NCI-H2227 (cell line): ENCODE measurements at regions not wholly inside any gene's neighbourhood (a gene's known extent, or its start where the extent isn't known, plus 50 kb on each side); places are given as distances from the start of the nearest gene placed in this dataset.

Experiments used
- DNase-seq: peaks from one replicate; lab custom pipeline; 2025; ENCODE audit not compliant: unreplicated experiment; lab: John Stamatoyannopoulos, UW

- no peak for DNase-seq
These were observed 70.4 kb downstream of the RCN1 start for GRCh38 chr11:32161293-32161692.

DNA sequence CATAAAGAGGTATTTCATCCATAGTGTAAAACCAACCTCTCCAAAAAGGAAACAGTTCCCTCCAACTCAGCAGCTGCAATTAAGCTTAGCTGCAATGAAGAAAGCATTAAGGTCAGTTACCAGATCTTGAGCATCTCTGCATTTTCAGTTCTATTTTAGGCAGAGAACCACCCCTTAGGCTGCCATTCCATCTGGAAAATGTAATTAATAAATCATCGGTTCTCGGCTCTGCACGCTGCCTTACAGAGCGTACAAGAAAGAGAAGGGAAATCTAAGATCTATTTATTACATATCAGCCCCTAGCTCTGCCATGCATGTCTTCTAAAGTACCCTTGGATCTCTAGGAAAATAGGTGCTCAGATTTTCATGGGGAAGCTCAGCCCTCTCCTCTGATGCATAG lies 71.5 kb downstream of the RCN1 start:
- no peak for DNase-seq

DNA sequence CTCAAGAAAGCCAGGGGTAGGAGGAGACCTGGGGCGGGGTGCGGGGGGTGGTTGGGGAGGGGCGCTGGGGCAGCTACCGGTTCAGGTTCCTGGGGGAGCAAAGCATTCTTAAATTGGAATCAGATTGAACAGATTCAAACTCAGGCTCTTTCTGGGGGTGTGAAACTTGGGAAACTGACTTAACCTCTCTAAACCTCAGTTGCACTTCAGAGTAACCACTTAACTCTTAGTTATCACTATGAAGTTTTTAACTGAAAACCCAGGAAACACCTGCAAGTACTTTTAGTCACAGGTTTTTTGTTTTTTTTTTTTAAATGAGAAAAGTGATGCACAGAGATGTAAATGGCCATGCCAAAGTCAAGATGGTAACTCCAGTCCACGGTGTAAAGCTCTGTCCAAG lies 72.0 kb downstream of the RCN1 start:
- no peak for DNase-seq

- DNase-seq: no peak
These were observed 72.7 kb downstream of the RCN1 start for GRCh38 chr11:32163557-32163956.

DNA sequence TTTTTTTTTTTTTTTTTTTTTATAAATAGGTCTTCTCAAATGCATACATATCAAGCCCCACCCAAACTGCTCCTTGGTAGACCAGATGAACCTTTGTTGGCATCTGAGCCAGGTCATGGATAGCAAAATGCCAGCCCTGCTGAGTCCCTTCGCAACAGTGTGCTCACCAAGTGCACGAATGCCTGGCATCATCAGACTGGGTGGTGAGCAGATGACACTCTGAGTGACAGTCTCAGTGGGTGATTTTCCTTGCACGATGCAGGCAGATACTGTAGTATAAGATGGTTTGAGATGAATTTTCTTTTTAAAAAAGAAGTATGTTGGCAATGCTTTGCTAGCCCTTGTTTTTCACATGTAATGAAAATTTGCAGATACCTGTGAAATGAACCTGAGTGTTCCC lies 74.0 kb downstream of the RCN1 start:
- DNase-seq: no peak

GRCh38 chr11:32168924-32169323 lies 78.0 kb downstream of the RCN1 start:
- DNase-seq: no peak

GRCh38 chr11:32171445-32171844 lies 80.6 kb downstream of the RCN1 start:
- no peak for DNase-seq

DNA sequence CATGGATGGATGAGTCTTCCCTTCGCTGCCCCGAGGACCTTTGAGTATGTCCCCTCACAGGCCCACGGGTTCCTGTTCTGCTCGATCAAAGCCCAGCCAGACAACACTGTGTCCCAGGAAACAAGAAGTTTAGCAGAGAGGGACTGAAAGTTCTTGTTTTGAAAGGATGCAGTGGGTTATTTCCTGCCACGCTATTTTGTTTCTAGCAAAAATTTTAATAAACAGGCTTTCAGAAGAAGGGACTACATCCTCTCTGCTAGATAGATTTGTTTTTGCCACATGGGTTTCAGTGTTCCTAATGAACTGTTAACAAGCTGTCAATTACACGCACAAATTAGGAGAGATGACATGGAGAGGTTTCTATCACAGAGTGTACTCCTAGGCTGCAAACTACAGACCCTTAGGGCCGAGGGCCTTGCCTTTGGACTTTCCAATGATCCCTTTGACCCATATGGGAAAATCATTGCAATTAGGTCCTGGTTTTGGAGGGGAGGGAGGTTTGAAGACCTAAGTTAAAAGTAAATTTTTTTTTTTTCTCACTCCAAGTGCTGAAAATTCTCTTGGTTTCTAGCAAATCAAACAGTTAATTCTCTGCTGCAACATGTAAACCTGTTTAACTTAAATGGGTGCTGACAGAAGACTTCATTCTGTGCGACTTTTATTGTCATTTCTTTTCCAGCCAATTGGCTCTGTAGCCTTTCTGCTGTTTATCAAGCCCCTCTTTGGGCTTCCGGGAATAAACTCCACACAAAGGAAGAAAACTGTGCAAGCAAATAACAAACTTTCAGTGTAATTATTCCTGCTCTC lies 81.4 kb downstream of the RCN1 start:
- no peak for DNase-seq

DNA sequence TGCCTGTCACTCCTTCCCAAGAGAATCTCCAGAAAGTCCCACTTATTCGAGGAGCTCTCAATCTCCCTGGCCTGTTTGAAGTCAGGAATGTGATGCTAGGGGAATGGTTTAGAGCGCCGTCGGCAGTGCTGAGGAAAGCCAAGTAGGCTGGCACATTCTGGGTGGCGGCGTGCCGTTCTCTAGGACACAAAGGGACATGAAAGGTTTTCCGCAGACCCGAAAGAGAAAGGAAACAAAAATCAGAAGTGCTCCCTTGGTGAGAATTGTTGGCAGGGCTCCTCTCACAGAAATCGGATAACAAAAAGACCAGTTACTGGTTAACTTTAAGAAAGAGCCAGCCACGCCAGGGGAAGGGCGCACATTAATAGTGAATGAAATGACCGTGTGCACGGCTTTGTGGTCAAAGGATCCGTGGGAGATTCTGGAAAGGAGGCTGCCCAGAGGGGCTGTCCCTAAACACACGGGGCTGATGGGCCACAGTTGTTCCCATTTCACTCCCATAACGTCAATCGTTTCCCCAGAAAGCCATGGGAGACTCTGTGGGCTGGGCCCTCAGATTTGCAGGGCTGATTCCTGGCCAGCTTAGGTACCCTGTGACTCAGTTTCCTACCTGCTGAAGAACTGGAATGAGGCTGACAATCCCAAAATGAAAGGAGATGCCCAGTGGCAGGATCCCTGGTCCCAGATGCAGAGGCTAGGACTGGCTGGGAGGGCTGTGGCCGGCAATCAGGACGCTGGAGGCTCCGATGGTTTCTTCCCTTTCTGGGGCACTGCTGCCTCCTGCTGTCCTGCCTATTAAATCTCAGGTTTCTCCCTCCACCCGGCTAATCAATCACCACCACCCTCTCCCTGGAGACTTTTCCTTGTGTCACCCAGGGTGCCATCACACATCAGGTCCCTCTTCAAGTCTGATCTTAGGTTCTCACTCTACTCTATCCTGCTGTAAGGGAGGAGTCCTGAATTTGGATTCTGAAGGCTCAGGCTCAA lies 82.3 kb downstream of the RCN1 start:
- peak; percentile 38 for DNase-seq

GRCh38 chr11:32173977-32174376 lies 83.1 kb downstream of the RCN1 start:
- no peak for DNase-seq

GRCh38 chr11:32176223-32176934 lies 85.5 kb downstream of the RCN1 start:
- DNase-seq: peak; percentile 91

DNA sequence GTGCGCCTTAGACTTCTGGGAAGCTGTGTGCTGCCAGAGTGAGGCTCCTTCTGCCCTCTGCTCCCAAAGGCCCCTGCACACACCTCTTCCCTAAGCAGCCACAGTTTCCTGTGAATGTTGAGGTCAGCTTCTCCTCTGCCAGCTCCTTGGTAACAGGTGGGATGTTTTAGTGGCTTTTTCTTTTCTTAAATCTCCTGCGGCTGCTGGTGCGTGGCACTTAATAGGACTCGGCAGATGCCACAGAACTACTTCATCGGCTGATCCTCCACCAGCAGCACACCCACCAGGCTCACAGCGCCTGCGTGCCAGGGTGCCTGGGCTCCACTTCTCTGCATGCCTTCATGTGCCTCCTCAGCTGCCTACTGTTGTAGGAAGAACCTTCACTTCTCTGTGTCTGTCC lies 87.8 kb downstream of the RCN1 start:
- DNase-seq: no peak

- no peak for DNase-seq
These were observed 92.6 kb downstream of the RCN1 start for GRCh38 chr11:32183512-32183911.

DNA sequence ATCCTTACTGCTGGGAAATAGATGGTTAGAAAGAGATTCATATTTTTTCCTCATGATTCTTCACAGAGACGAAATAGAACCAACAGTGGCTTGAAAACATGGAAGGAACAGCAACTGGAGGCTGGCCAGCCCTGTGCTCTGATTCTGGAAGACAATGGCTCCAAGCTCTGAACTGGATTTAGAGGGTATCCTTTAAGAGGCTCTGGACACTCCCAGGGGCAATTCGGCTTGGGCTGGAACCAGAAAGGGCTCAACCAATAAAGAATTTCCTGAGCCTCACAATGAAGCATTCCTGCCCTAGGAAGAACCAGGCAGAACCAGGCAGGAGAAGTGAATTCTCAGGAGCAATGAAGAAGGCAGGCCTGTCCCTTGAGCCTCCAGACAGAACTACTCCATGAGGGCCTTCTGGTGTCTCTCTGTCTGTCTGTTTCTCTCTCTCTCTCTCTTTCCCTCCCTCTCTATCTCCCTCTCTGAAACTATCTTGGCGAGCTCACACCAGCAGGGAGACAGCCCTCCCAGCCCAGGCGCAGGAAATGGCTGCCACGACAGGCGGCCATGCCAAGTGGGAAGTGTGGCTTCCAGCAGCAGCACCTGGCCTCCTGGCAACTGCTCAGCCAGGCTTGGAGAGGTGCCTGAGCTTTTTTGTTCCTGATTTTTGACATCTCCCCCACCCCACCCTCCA lies 93.3 kb downstream of the RCN1 start:
- DNase-seq: no peak

DNA sequence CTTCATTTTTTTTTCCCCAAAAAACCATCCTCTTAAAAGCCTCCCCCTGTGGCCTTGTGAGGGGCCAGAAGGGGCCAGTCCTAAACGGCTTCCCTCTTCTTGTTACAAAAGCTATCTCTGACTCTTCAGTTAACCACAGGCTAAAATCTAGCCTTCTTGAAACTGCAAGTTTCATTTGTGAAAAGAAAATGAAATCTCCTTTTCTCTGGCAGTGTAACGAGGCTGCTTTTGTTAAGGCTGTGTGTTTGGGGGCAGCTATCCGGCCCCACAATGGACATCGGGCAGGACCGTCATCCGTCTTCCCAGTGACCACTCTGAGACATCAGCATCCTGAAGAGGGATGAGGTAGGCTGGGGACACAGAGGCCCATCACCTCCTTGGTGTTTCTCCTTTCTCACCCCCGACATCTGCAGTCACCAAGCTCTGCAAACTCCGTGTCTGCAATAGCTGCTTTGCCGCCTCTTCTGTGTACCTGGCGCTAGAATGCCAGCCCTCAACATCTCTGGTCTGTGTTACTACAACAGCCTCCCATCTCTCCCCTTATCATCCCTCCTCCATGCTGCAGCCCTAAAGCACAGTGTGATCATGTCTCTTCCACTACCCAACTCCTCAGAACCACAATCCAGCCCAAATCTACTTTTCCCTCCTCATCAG lies 94.0 kb downstream of the RCN1 start:
- no peak for DNase-seq

DNA sequence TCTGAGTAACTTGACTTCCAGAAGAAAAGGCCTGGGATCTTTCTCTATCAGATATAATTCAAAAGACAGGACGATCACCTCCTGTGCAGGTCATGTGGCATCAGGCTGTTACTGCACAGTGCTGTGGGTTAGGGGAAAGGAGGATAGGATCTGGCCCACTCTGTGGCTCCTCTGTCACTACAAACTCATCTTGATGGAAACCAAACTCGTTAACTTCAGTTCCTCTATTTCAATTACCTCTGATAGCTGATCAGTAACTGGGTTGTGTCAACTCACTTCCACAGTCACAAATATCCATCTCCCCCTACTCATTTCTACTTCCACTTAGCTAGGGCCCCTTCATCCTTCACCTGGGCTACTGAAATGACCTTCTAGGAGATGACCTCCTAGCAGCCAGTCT lies 95.2 kb downstream of the RCN1 start:
- DNase-seq: no peak

DNA sequence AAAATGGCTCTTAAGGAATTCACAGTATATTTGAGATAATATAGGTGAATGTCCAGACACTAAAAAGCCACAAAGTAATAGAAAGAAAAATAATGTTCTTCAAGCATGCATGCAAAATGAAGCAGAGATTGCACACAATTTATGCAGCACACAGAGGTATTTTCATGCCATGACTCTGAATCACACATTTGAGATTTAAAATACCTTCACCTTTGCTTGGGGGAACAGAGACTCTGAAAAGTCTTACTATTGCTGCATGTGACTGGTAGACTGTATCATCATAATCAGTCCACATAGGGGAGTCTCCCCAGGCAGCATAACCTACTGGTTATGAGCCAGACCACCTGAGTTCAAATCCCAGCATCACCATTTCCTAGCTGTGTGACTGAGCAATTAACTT lies 96.2 kb downstream of the RCN1 start:
- DNase-seq: no peak

- DNase-seq: no peak
These were observed 97.9 kb downstream of the RCN1 start for GRCh38 chr11:32188785-32189184.

DNA sequence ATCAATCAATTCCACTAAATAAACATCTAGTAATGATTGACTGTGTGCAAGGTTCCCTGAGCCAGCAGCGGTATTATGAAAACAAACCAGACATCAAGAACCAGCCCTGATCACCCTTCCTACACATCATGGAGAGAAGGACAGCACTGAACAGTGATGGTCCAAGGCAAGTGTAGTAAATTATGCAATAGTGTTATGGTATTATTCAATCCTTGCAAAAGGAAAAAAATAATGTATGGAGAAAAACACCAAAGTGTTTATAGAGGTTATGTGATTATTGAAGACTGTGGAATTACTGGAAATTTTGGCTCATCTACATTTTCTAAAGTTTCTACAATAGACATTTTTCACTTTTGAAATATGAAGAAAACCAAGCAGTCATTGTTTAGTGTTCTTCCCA lies 105.3 kb downstream of the RCN1 start:
- no peak for DNase-seq

GRCh38 chr11:32198053-32198452 lies 107.2 kb downstream of the RCN1 start:
- DNase-seq: no peak
